GM12873 (cell line): ENCODE measurements at regions not wholly inside any gene's neighbourhood (a gene's known extent, or its start where the extent isn't known, plus 50 kb on each side); places are given as distances from the start of the nearest gene placed in this dataset.

Experiments used
- CTCF ChIP-seq: IDR thresholded peaks from 2 replicates; pipeline ENCODE4 v1.5.1; 2012; ENCODE audit warnings: low read depth, mild to moderate bottlenecking, moderate library complexity, low read length, control low read depth; ENCODE audit not compliant: insufficient read depth; ENCODE audit errors: missing control alignments

DNA sequence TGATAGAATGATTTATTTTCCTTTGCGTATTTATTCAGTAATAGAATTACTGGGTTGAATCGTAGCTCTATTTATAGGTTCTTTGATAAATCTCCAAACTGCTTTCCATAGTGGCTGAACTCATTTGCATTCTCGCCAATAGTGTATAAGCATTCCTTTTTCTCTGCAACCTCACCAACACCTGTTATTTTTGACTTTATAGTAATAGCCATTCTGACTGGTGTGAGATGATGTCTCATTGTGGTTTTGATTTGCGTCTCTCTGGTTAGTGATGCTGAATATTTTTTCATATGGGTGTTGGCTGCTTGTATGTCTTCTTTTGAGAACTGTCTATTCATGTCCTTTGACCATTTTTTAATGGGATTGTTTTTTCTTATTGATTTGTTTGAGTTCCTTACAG lies 160.7 kb downstream of the MID1IP1 start:
- no peak for TF ChIP-seq CTCF

DNA sequence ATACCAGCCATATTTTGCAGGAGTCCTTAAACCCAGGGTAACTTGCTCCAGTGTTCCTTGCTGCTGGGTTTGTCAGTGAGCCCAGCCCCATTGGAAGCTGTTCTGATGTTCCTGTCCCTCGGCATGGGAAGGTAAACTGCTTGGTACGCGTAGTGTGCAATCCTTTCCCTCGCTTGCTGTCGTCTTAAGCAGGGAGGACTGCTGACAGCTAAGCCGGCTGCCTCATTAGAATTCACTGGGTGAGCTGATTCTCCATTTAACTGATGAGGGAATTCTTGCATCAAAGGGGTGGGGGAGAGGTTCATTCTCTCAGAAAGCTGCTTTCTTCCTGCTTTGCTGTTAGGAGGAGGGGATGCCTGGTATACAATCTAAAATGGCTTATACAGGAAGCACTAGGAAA lies 164.6 kb downstream of the MID1IP1 start:
- TF ChIP-seq CTCF, result no peak

DNA sequence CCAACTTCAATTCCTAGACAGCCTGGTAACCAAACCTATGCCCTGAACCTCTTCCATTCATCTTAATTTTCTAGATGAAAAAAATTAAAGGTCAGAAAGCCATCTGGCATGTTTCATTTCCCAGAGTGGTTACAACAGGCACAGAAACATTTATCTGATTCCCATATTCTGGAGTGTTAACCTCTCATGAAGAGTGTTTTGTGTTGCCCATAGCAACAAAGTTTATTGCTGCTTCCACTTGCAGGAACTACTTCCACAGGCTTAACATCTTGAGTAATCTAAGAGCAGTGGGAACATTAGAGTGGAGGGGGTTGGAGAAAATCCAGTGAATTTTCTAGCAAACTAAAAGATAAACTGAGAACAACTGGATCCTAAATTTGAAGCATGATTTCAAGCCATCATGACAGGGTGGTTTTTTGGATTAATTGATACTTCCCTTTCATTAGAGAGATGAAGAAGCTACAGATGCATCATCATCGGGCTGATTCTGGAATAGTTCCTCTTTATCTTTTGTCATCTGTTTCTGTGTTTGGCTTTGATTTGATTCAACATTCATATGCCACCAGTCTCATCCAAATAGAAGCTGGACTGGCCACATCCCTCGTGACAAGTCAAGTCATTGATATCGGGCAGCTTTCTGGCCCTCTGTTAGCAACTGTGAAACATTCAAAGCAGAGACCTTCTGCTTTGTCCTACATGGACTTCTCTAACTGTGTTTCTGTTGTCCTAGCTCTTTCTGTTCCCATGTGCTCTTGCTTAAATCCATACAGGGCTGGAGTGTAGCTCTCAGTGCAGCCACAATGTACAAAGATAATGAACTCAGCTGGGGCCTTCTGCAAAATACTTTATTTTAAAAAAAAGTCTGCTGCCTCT lies 167.3 kb downstream of the MID1IP1 start:
- TF ChIP-seq CTCF, result no peak

- no peak for TF ChIP-seq CTCF
Measured at GRCh38 chrX:38970074-38970473, 168.8 kb downstream of the MID1IP1 start.

DNA sequence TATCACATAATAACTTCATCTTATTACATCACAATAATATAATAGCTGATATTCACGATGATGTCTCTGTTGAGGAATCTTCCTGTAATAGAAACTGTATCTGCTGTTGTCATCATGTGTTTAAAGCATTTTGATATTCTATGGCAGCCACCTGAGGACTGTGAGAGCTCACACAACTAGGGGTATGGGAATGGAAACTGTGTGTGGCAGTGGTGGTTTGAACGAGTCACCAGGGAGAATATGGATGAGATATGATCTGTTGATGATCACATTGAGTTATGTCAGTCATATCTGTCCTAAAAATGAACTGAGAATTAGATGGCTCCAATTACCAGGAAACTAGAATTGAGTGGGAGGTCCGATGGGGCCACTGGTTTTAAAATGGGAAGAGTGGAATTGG lies 169.6 kb downstream of the MID1IP1 start:
- TF ChIP-seq CTCF, result no peak

GRCh38 chrX:38973322-38973721 lies 172.1 kb downstream of the MID1IP1 start:
- TF ChIP-seq CTCF, result no peak

DNA sequence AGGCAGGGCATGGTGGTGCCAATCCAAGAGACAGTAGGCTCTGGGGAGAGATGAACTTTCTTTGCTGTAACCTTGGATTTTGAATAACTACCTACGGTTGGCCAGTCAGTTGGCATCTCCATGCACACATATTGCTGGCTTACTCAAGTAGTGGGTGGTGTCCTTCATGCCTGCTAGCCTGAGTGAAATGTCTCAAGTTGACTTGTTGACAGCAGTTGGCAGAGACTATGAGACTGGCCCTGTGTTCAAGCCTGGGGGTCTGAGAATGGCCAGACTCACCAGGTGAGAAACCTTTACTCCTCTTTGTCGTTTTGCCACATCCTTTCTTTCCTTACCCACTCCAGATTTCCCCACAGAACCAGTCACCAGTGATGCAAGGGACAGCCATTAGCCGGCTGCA lies 173.3 kb downstream of the MID1IP1 start:
- no peak for TF ChIP-seq CTCF
